T-helper 2 cell treated with Interferon-gamma antibody and Interleukin-4, amounts not matched to agents 100 ng/mL and 5 ng/mL, for 36 hours (primary cell): ENCODE measurements at regions not wholly inside any gene's neighbourhood (a gene's known extent, or its start where the extent isn't known, plus 50 kb on each side); places are given as distances from the start of the nearest gene placed in this dataset.

Experiments
- intact Hi-C: fragments of 100-400 bp; cut with micrococcal nuclease; formaldehyde crosslinking; loops from one replicate; pipeline ENCODE4 v1.15.1; 2023

DNA sequence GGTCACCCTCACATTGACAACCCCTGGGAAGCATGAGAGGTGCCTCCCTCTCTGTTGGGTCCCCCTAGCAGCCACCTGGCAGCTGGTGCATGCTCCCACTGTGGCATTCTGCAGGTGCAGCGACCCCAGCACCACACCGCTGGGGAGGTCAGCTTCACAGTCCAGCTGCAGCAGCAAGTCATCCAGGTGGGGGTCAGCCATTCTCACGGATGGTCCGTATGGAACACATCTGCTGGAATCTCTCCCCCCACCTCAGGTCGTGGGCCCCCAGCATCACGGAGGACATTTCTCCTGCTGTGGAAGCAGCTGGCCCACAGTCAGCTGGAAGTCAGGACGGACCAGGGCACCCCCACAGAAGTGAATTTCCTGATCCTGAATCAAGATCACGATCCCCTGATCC, 201.3 kb downstream of the COG6 start:
- intact Hi-C loops: no loop called here

DNA sequence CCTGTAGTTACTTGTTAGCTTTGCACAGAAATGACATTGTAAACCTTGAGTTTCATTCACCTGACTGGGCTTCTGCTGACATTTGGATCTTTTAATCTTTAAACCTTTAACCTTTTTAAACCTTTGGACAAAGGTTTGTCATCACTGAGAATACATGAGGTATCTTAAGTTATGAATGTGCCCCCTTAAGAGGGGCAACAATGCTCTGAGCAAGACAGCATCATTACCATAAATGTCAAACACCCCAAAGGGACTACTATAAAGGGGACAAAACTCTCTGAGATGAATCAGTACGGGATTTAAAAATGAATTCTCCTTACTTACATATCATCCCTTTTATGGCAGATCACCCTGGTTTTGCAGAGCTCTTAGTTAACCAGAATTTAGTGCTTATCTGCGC, 203.3 kb downstream of the COG6 start:
- intact Hi-C loops: no loop called here

DNA sequence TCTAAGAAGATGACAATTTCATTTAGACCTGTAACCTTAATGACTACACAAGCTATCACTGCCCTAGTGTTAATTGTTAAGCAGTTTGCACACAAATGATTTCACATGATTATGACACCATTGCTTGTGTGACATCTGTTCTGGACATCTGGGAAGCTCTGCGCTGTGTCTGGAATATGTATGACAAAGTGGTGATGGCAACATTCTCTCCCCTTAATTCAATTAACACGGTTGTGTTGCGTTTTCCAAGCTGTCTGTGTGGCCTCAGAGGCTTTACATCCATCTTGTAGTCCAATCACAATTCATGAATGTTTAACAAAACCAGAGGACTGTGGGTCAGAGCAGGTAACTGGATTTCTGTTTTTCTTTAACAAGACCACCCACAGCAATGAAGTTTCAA, 204.4 kb downstream of the COG6 start:
- intact Hi-C loops: no loop called here

DNA sequence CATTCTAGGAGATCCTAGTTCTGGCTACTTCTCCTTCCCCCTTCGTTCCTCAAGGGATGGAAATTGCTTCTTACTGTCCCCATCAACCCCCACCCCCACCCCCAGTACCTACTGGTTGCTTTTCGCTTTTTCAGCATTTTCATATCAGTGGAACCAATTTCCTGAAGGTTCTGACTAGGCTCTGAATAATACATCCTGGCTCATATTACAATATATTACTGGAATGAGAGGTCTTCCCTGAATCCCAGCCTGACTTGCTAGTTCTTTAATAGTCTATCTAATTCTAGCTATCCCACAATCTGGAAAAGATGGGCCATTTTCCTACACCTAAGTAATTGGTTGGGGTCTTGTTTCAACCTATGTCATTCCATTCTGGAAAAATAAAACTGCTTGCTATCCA, 207.4 kb downstream of the COG6 start:
- intact Hi-C loops: no loop called here

DNA sequence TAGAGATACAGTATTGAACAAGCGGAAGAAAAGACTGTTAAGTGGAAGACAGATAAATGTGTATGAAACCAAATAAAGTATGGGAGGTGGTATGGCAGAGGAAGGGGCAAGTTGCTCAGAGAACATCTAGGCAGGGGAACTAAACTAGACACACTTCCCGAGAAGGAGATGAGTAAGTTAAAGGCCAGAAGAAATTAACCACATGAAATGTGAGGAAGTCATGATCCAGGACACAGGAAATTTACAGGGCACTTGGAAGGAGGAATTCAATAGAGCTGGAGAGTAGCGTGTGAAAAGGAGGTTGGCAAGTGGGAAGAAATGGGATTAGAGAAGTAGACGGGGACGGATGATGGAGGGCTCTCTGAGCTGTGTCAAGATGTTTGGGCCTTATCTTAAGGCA, 208.8 kb downstream of the COG6 start:
- intact Hi-C loops: no loop called here

DNA sequence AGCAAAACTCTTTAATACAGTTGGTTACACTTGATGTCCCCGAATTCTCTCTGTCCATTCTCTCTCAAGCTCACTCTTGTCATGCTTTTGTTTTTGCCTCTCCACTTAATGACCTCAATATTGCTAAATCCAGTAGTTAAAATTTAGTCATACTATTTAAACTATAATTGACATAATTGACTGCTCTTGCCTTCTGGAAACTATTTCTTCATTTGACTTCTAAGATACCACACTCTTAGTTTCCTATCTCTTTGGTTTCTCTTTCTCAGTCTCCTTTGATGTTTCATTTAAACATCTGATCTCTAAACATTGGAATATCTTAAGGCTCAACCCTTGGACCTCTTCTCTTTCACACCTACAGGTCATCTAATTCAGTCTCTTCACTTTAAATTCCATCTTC, 211.3 kb downstream of the COG6 start:
- intact Hi-C loops: no loop called here

DNA sequence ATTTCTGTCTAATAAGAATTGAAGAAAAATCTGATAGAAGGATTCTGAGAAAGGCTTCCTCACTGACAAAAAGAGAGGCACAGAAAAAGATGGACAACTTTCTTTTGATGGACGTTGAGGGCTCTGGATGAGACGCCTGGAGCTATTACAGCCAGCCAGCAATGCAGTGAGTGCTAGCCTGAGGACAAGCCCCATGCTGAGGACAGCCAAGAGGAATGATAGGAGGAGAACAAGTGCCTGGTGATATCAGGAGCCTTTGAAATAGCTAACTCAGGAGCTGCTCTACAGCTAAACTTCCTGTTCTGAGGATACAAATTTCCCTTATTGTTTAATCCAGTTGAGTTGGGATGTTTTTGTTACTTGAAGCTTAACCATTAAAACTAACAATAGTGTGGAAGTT, 212.3 kb downstream of the COG6 start:
- intact Hi-C loops: no loop called here

DNA sequence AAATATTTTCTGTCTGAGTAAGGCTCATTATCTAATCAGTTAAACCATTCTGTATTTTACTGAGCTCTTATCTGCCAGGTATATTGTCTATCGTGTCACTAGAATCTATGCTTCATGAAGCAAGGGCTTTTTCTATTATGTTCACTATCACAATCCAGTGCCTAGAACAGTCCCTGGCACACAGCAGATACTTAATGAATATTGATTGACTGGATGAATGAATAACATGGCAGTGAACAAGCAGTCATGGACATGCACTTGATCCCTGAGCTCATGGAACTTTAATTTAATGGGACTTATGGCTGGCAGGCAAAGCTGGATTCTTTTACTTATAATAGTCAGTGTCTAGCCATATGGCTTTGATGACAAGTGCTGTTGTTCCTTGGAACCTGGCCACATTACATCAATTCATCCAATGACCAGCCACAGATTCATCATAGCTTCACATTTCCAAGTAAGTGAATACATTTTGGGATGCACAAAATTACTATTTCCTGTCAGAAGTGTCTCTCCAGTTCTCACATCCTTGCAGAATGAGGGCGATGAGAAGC, 214.8 kb downstream of the COG6 start:
- intact Hi-C loops: no loop called here

DNA sequence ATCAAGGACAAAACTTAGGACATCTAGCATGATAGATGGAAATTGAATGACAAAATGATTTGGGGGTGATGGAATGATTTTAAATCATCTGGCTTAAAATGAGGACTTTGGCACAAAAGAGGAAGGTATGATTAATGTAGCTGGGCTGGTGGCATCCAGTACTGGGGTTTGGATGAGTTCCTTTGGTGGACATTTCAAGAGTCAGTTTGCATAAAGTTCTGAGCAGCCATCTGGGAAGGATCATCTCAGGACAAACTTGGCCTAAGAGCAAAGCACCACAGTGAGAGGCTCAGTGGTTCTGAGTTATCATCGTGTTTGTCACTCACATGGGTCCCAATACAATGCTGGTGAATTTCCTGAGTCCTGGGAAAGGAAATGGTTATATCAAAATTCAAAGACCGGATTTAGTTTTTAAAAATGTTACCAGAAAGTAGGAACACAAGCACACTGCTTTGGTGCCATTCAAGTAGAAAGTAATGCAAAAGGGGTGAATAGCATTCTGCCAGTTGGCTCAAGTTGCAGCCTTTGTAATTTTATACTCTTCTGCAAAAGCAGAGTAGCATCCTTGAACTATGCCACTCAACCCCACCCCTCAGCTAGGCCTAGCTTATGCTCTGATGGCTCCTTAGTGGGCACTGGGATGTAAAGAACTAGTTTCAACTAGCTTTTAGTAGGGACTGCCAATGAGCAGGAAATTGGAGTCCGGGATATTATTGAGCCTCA, 219.0 kb downstream of the COG6 start:
- intact Hi-C loops: no loop called here

DNA sequence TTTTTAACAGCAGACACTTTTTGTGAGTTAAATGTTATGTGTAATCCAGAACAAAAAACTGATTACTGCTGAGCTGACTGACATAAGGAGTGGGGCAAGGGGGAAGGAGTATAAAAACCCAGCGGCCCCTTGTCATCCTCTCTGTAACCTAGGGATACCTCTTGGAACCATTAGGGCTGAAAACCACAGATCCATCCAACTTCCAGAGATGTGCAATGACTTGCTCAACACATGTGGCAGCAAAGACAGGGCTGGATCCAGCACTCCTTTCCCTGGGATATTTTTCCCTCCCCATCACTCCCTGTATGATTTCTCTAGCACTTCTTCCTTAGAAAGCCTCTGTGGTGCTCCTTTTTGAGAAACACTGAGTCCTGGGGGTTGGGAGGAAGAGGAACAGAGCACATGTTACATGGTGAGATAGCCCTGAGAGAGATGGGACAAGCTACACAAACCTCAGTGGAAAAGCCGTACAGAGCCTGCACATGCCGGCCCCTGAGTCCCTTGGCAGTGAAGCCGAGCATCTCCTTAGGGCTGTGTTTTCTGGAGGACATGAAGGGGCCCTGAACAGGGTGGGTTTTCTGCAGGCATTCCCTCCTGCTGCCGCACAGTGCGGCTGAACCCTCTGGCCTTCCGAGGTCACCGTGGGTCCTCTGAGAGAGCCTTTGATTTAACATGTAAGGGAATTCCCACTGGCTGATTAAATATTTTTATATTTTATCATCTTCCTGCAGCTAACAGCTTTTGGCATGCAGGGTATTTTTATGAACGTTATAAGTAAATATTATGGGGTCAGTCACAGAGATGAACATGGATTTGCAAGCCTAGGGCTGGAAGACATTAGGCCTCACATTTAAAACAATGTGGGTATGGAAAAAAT, 219.9 kb downstream of the COG6 start:
- intact Hi-C loops: no loop called here

DNA sequence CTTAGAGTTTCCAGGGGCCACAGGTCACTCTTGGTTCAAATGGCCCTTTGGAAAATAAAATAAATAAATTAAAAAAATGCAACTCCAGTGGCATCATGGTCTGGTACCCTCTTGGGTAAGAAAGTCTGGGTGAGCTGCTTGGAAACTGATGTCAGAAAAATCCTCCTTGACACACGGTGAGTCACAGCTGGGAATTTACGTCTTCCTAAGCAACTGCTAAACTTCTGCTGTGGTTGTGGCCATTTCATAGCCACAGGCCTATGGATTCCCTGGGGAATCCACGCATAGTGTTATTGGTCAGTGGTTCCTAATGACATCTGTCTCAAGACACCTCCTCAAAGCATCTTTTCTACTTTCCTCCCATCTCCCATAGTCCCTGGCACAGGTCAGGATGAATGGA, 220.8 kb downstream of the COG6 start:
- intact Hi-C loops: no loop called here

DNA sequence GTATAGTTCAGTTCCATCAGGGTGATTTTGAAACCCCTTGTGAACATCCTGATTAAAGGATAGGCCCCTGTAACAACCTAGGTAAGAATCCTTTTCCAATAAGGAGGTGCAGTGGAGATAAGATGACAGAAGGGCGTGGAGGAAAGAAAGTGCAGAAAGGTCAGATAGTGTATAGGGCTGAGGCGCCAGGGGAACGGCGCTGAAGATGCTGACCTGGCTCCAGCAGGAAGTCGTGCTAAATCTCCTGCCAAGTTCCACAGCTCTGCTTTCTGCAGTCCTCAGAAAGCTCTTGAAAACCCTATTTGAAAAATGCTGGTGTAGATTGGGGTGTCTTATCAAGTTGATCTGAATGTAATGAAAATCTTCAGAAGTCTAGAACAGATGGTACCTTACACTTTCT, 221.7 kb downstream of the COG6 start:
- intact Hi-C loops: no loop called here

DNA sequence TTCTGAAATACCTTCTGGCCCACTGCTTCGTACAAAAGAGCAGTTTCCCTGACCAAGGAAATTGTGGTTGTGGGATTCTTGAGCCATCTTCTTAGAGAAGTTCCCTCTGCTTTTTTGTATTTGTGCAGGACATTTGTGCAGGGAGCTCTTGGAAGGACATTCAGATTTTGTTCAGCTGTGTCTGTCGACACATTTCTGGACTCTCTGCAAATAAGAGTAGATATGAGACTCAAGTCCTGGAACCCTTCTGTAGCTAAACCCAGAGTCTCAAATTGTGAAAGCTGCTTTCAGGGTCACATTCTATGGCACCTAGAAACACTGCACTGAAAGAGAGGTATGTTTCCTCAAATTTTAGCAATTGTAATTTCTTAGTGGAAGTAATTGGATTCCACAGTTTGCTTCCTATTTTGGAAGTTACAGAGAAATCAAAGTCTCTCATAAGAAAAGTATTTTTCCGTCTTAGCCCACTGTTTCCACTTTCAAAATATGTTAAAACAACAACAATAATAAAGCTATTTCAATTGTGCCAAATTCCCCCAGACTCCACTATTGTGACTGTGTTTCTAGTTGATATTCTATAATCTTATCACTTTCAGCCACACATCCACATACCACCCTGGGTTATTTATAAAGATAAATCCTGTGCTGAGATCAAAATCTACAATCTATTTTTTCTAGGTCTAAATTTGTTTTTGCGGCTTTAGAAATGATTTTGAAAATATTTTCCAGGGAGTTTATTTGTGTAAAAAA, 224.0 kb downstream of the COG6 start:
- intact Hi-C loops: no loop called here

DNA sequence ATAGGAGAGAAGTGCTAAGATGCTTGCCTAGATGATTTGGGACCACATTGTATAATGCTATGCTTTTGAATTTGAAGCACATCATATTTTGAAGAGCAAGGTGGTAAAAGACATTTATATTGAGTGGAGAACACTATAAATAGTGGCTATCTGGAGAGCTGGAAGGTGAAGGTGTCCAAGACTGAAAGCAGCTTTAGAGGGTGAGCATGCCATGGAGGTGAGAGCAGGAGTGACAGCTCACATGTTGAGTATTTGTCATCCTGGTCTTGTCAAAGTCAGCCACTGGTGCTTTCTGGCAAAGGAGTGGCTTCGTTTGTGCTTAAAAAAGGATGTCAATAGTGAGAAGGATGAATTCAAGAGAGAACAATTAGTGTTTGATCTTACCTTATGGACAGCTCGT, 225.9 kb downstream of the COG6 start:
- intact Hi-C loops: no loop called here

DNA sequence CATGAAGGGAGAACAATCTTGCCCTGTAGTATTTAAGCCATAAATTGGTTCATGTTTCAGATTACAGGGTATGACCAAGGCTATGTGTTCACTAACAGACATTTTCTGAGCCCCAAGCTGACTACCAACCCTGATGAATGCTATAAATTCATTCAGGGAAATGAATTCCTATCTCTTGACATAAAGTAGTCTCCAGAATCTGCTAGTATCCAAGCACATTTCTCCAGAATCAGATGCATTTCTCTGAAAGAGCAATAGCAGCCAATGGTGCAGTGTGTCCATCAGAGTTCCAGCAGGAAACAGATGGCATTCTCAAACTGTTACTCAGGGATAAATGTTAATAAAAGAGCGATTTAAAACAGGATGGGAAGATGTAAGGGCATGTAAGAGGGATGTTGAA, 226.4 kb downstream of the COG6 start:
- intact Hi-C loops: no loop called here

DNA sequence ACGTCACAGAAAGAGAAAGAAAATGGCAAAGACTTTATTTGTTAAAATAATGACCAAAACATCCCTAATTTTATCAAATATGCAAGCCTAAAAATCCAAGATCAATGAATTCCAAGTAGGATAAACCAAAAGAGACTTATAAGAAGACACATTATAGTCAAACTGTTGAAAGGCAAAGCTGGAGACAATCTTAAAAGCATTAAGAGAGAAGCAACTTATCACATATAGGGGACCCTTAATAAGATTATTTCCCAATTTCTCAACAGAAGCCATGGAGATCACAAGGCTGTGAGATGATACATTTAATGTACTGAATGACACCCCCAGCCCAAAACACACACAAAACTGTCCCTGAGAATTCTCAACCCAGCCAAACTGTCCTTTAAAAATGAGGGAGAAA, 228.7 kb downstream of the COG6 start:
- intact Hi-C loops: no loop called here

DNA sequence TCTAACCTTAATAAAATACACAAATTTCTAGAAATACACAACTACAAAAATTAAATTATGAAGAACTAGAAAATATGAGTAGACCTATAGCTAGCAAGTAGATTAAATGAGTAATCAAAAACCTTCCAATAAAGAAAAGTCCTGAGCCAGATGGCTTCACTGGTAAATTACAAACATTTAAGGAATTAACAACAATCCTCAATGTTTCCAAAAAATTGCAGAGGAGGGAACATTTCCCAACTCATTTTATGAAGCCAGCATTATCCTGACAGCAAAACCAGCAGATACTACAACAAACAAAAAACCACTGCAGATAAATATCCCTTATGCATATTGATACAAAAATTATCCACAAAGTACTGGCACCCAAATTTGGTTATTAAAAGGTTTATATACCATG, 230.9 kb downstream of the COG6 start:
- intact Hi-C loops: no loop called here

DNA sequence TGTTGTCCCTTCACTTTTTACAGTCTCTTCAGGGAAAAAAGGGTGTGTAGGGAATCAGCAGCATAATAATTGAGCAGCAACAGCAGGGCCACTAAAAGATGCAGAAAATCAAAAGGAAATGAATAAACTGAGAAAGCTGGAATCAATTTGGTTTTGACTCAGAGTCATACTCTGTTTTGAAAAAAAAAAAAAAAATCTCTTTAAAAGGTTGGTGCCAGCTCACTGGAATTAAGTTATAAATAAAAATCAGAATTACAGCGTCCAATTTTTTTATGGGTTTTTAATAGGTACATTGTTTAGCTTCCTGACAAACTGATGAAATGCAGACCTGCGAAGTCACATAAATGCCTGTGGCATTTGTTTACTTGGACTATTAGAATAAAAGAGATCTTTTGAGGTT, 231.9 kb downstream of the COG6 start:
- intact Hi-C loops: no loop called here

DNA sequence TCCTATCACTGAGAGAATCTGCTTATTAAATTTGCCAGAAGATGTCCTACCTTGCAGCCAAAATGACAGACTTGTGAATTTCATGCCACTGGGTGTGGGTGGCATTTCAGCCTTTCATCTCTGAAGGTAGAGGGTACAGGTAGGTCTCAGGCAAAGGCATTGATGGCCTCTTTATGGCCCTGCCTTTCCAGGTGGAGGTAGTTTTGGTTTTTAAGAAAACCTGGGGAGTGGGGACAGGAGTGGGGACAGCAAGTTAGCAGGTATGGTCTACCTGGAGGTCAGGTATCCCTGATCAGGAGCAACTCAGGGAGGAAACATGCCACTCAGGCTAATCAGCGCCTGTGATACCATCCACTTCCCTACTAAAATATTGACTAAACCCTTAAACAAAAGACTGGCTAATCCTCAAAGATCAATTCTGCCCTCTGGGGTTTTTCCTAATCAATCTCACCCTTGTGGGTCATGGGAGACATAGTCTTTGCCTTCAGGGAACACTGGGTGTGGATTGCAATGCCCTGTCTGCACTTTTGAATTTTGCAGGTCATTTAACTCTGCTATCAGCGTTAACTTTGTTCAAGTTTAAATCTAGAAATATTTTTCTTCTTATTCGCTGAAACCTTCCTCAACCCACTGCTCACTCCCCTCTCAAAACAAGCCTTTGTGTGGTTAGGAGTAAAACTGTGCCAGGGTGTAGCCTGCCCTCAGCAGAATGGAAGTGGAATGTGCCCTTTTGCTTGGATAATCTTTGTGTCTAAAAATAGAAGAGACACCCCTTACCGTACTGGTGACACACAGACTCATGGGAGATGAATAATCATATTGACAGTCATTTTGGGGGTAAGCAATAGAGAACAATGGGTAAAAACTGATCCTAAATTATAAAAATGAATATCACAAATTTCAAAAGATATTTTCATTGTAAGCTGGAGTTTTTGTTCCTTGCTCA, 233.7 kb downstream of the COG6 start:
- intact Hi-C loops: no loop called here

DNA sequence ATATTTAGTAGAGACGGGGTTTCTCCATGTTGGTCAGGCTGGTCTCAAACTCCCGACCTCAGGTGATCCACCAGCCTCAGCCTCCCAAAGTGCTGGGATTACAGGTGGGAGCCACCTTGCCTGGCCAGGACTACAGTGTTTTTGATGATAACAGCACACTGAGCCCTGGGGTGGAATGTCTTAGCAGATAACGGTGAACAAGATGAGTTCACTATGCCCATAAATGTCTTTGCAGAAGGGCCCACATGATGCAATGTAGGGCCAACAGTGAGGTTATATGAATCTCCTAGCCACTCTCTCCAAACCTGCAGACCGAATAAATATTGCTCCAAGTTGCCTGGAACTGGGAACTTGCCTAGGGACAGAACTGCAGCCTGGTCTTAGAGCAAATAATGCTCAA, 235.1 kb downstream of the COG6 start:
- intact Hi-C loops: no loop called here
